Thoracic aorta (tissue), 2 donors: ENCODE measurements at regions not wholly inside any gene's neighbourhood (a gene's known extent, or its start where the extent isn't known, plus 50 kb on each side); places are given as distances from the start of the nearest gene placed in this dataset.
"Not testable (repeated sequence)": the region's sequence is repeated elsewhere in the genome, so short reads cannot be mapped to it uniquely, and the experiment has no call there.

Experiments used
- ATAC-seq: fragments of 150-250 bp; one replicate; pipeline ENCODE4 v1.8.0; 2017; ENCODE audit warnings: low read depth; ENCODE audit not compliant: insufficient number of reproducible peaks, low FRiP score
- DNase-seq: peaks from one replicate; pipeline ENCODE4 v3.0.0-alpha.2; 2020; ENCODE audit warnings: low spot score
- H3K27ac ChIP-seq, 2 donors: fragments of 200-600 bp; sonication (generic); 1 replicate in 1 of 2; 2 replicates in 1 of 2; pipeline ENCODE4 v1.5.1; 2016; ENCODE audit warnings: mild to moderate bottlenecking in 2 of 2, moderate library complexity in 2 of 2
- H3K27me3 ChIP-seq: fragments of 200-600 bp; sonication (generic); replicated peaks from 2 replicates; pipeline ENCODE4 v1.6.0; 2016; ENCODE audit warnings: mild to moderate bottlenecking; ENCODE audit not compliant: insufficient read depth
- H3K36me3 ChIP-seq: fragments of 200-600 bp; sonication (generic); one replicate; pipeline ENCODE4 v1.5.1; 2016
- H3K4me1 ChIP-seq, 2 donors: fragments of 200-600 bp; sonication (generic); 1 replicate in 1 of 2; 2 replicates in 1 of 2; pipeline versions ENCODE4 v1.5.1 to v1.6.0; 2016; ENCODE audit warnings: low read depth in 2 of 2, mild to moderate bottlenecking in 1 of 2; ENCODE audit not compliant: control insufficient read depth in 1 of 2
- H3K4me3 ChIP-seq: fragments of 200-600 bp; sonication (generic); 2 replicates; pipeline ENCODE4 v1.5.1; 2016; ENCODE audit warnings: mild to moderate bottlenecking
- H3K9me3 ChIP-seq: fragments of 200-600 bp; sonication (generic); 2 replicates; pipeline ENCODE4 v1.5.1; 2016
- TF ChIP-seq, protein P1 (sequence below): fragments of 200-600 bp; sonication (generic); IDR thresholded peaks from one replicate; pipeline ENCODE4 v1.5.1; 2019; ENCODE audit warnings: antibody characterized with exemption

- no peak for DNase-seq
- Histone ChIP-seq H3K27ac (no peak overlapping the region), H3K9me3 (no peaks in the 10 kb centered on the region), H3K36me3 (no peaks in the 10 kb centered on the region), H3K27me3 (no peaks in the 10 kb centered on the region), H3K4me3 (no peak overlapping the region), H3K4me1 (no peaks in the 10 kb centered on the region)
- TF ChIP-seq, protein P1, sequence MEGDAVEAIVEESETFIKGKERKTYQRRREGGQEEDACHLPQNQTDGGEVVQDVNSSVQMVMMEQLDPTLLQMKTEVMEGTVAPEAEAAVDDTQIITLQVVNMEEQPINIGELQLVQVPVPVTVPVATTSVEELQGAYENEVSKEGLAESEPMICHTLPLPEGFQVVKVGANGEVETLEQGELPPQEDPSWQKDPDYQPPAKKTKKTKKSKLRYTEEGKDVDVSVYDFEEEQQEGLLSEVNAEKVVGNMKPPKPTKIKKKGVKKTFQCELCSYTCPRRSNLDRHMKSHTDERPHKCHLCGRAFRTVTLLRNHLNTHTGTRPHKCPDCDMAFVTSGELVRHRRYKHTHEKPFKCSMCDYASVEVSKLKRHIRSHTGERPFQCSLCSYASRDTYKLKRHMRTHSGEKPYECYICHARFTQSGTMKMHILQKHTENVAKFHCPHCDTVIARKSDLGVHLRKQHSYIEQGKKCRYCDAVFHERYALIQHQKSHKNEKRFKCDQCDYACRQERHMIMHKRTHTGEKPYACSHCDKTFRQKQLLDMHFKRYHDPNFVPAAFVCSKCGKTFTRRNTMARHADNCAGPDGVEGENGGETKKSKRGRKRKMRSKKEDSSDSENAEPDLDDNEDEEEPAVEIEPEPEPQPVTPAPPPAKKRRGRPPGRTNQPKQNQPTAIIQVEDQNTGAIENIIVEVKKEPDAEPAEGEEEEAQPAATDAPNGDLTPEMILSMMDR = no peak
- ATAC-seq = no peak
Observed at GRCh38 chr13:38452656-38453055, 103.0 kb downstream of the UFM1 start.

- no peak for DNase-seq
- ATAC-seq = no peak
Observed at GRCh38 chr13:38462605-38463004, 113.0 kb downstream of the UFM1 start.

DNA sequence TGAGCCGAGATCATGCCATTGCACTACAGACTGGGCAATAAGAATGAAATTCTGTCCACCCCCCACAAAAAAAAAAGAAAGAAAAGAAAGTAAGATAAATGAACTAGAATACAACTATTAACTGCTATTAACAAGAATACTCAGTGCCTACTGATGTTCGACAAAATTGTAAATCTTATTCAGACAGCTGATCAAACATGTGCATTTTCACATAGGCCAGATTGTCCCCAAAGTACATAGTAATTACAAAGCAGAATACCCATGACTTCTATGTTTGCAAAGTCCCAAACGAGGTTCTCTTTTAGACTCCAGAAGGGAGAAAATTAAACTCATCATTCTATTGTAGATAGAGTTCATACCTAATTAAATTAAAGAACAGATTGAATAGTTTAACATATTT is 113.4 kb downstream of the UFM1 start:
- H3K4me3 ChIP-seq = no peak overlapping the region
- DNase-seq (no peak), ATAC-seq (no peak)
- H3K27ac ChIP-seq = no peak overlapping the region
- peaks cover 4% of the 10 kb centered on the region for H3K9me3 ChIP-seq
- no peaks in the 10 kb centered on the region for H3K4me1 ChIP-seq
- H3K27me3 ChIP-seq = no peaks in the 10 kb centered on the region
- H3K36me3 ChIP-seq = no peaks in the 10 kb centered on the region
- TF ChIP-seq, protein P1 = no peak

More at GRCh38 chr13:38462605-38463004, 113.0 kb downstream of the UFM1 start:
- Histone ChIP-seq H3K4me1 (no peaks in the 10 kb centered on the region), H3K27ac (no peak overlapping the region), H3K9me3 (peaks cover 4% of the 10 kb centered on the region), H3K27me3 (no peaks in the 10 kb centered on the region), H3K4me3 (no peak overlapping the region), H3K36me3 (no peaks in the 10 kb centered on the region)
- TF ChIP-seq, protein P1 = no peak

- not testable (repeated sequence) for H3K4me3 ChIP-seq, ATAC-seq
Observed at GRCh38 chr13:38472411-38472810, 122.8 kb downstream of the UFM1 start.

DNA sequence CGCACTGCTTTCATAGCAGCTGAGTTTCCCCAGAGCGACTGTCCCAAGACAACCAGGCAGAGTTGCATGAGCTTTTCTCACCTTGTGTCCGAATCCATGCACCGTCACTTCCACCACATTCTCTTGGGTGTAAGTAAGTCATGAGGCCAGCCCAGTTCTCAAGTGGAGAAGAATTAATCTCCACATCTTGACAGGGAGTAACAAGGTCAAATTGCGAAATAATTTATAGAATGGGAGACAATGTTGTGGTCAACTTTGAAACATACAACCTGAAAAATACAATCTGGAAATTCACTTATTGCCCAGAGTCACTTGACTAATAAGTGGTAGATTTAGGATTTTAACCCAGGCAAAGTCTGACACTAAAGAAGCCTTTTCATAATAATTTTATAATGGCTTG is 123.7 kb downstream of the UFM1 start:
- DNase-seq (no peak), ATAC-seq (no peak)
- Histone ChIP-seq H3K4me1 (no peaks in the 10 kb centered on the region), H3K27ac (no peak overlapping the region), H3K4me3 (no peak overlapping the region), H3K9me3 (no peaks in the 10 kb centered on the region), H3K27me3 (no peaks in the 10 kb centered on the region), H3K36me3 (no peaks in the 10 kb centered on the region)
- TF ChIP-seq, protein P1 = no peak

More at GRCh38 chr13:38472411-38472810, 122.8 kb downstream of the UFM1 start:
- H3K27me3 ChIP-seq, H3K4me1 ChIP-seq, H3K27ac ChIP-seq, H3K9me3 ChIP-seq, H3K36me3 ChIP-seq, DNase-seq: not testable (repeated sequence)

DNA sequence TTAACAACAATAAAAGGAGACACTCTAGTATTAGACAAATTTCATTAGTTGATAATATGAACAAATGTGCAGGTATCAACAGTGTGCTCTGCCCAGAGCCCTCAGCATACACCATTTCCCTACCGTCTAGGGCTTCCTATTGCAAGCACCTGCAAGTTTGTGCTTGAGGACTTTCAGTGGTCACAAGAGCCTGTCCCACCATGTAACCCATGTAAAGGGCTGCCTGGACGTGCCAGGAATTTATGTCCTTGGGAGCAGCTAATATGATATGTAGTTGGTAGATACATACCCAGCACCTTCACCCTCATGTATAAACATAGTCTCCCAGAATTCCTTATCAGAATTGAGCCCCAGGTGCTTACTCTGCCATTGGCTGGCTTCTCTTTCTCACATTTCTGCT is 128.0 kb downstream of the UFM1 start:
- H3K4me1 ChIP-seq = no peaks in the 10 kb centered on the region
- no peak overlapping the region for H3K27ac ChIP-seq
- DNase-seq (no peak), ATAC-seq (no peak)
- H3K4me3 ChIP-seq = no peak overlapping the region
- no peaks in the 10 kb centered on the region for H3K27me3 ChIP-seq
- TF ChIP-seq, protein P1 = no peak
- H3K36me3 ChIP-seq = no peaks in the 10 kb centered on the region
- H3K9me3 ChIP-seq = no peaks in the 10 kb centered on the region
